K562 (cell line): ENCODE measurements at regions not wholly inside any gene's neighbourhood (a gene's known extent, or its start where the extent isn't known, plus 50 kb on each side); places are given as distances from the start of the nearest gene placed in this dataset.

Experiments
- ATAC-seq: fragments of 200-7000 bp; cut with Tn5 transposase; 3 replicates; pipeline ENCODE4 v1.9.1; 2020; ENCODE audit warnings: moderate library complexity
- BruUV-seq: library from RNA; stranded (reverse); fragments of 400-500 nt; replicated peaks from 2 replicates; lab custom pipeline; 2021; lab: Mats Ljungman, UMichigan
- CTCF ChIA-PET: fragments of 300-600 bp; formaldehyde crosslinking; extraction: SDS; loops from one replicate; lab custom pipeline; 2021; ENCODE audit warnings: low intra/inter-chr PET ratio; lab: Yijun Ruan, JAX
- POLR2A ChIA-PET: fragments of 300-600, 350-650 bp; sonication (Branson Sonifier 250); formaldehyde crosslinking; extraction: SDS; loops from one replicate; lab custom pipeline; 2021; ENCODE audit warnings: antibody characterized with exemption, inconsistent platforms; lab: Yijun Ruan, JAX
- DNase-seq, 4 experiments: peaks; one replicate each; pipeline versions ENCODE4 v3.0.0 to v3.0.0-alpha.2; 2011 to 2018; ENCODE audit warnings: low spot score in 3 of 4, mixed read lengths in 3 of 4; ENCODE audit errors: extremely low read depth in 1 of 4
- FAIRE-seq: peaks from 2 replicates; lab custom pipeline; 2011; peaks lifted over from hg19 to GRCh38; lab: Jason Lieb, UNC
- H2AFZ ChIP-seq: 2 replicates; pipeline ENCODE4 v1.6.0; 2011; ENCODE audit warnings: low read depth, low read length, control low read depth, inconsistent platforms
- H3K27ac ChIP-seq: fragments of 200-600 bp; 3 replicates; pipeline ENCODE4 v1.8.0; 2011; ENCODE audit warnings: low read depth, mild to moderate bottlenecking, control low read depth, inconsistent platforms, low read length, moderate library complexity, mixed read lengths; ENCODE audit errors: extremely low read depth
- H3K27me3 ChIP-seq, 2 experiments: fragments of 300-600 bp in 1 of 2; 2 replicates in 1 of 2; 3 replicates in 1 of 2; pipeline versions ENCODE4 v1.6.0 to v1.8.0; 2011; ENCODE audit warnings: inconsistent platforms in 2 of 2, low read length in 2 of 2, mild to moderate bottlenecking in 1 of 2, mixed read lengths in 1 of 2, moderate library complexity in 1 of 2; ENCODE audit not compliant: control insufficient read depth in 2 of 2, insufficient read depth in 2 of 2
- H3K36me3 ChIP-seq: fragments of 300-600 bp; 3 replicates; pipeline ENCODE4 v1.8.0; 2011; ENCODE audit warnings: mild to moderate bottlenecking, low read length, inconsistent platforms; ENCODE audit not compliant: control insufficient read depth, insufficient read depth
- H3K4me1 ChIP-seq, 2 experiments: fragments of 200-600 bp in 1 of 2; replicated peaks in 1 of 2; 2 replicates in 1 of 2; 3 replicates in 1 of 2; pipeline versions ENCODE4 v1.5.1 to v1.8.0; 2011; ENCODE audit warnings: inconsistent platforms in 2 of 2, low read length in 2 of 2, mild to moderate bottlenecking in 1 of 2, mixed read lengths in 1 of 2, moderate library complexity in 1 of 2; ENCODE audit not compliant: control insufficient read depth in 2 of 2, insufficient read depth in 2 of 2
- H3K4me2 ChIP-seq: 2 replicates; pipeline ENCODE4 v1.6.1; 2011; ENCODE audit warnings: low read length, control low read depth, inconsistent platforms, mixed read lengths; ENCODE audit not compliant: insufficient read depth
- H3K4me3 ChIP-seq: fragments of 200-600 bp; sonication (generic), shearing (Covaris generic); 2 replicates; pipeline ENCODE4 v1.5.1; 2016; ENCODE audit warnings: control low read depth, inconsistent platforms
- H3K79me2 ChIP-seq: fragments of 200-600 bp; 3 replicates; pipeline ENCODE4 v1.8.0; 2011; ENCODE audit warnings: low read length, inconsistent platforms; ENCODE audit not compliant: control insufficient read depth, insufficient read depth
- H3K9ac ChIP-seq, 2 experiments: 2 replicates each; pipeline versions ENCODE4 v1.6.0 to v1.6.1; 2011; ENCODE audit warnings: low read depth in 2 of 2, low read length in 2 of 2, control low read depth in 1 of 2, inconsistent platforms in 1 of 2, mild to moderate bottlenecking in 1 of 2, mixed read lengths in 1 of 2; ENCODE audit not compliant: insufficient read depth in 1 of 2
- H3K9me1 ChIP-seq: one replicate; pipeline ENCODE4 v1.6.0; 2011; ENCODE audit warnings: inconsistent platforms, mild to moderate bottlenecking, low read length, moderate library complexity; ENCODE audit not compliant: control insufficient read depth, insufficient read depth
- H3K9me3 ChIP-seq: replicated peaks from 2 replicates; pipeline ENCODE4 v1.5.1; 2011; ENCODE audit warnings: low read depth, low read length, inconsistent platforms; ENCODE audit not compliant: control insufficient read depth, insufficient read depth
- H4K20me1 ChIP-seq: replicated peaks from 2 replicates; pipeline ENCODE4 v1.6.1; 2011; ENCODE audit warnings: low read length, inconsistent platforms, mixed read lengths; ENCODE audit not compliant: control insufficient read depth, insufficient read depth
- BDP1 ChIP-seq: IDR thresholded peaks from 3 replicates; pipeline ENCODE4 v1.6.1; 2011; ENCODE audit not compliant: insufficient read length, insufficient read depth
- ETS2 ChIP-seq: IDR thresholded peaks from 2 replicates; pipeline ENCODE4 v1.6.1; 2016; ENCODE audit warnings: borderline replicate concordance, missing genetic modification characterization, mild to moderate bottlenecking, moderate library complexity, missing compliant biosample characterization; ENCODE audit not compliant: poor library complexity, severe bottlenecking
- HNRNPH1 ChIP-seq: fragments of 200-400 bp; formaldehyde crosslinking; optimal IDR thresholded peaks from 2 replicates; pipeline ENCODE3; 2017; ENCODE audit warnings: low read depth, mild to moderate bottlenecking, low read length, moderate library complexity
- L3MBTL2 ChIP-seq: fragments of 450-650 bp; IDR thresholded peaks from 2 replicates; pipeline ENCODE4 v1.6.1; 2016; ENCODE audit warnings: mild to moderate bottlenecking, moderate library complexity
- MAFK ChIP-seq: IDR thresholded peaks from 2 replicates; pipeline ENCODE4 v1.6.1; 2011; ENCODE audit warnings: low read length, improper control_type of control experiment
- NR3C1 ChIP-seq: sonication (generic); formaldehyde crosslinking; IDR thresholded peaks from 2 replicates; pipeline ENCODE4 v1.8.1; 2022; ENCODE audit warnings: missing genetic modification reagents
- NUFIP1 ChIP-seq: fragments of 450-650 bp; IDR thresholded peaks from 2 replicates; pipeline ENCODE4 v1.6.1; 2018; ENCODE audit not compliant: partially characterized antibody
- PHTF2 ChIP-seq: fragments of 250-450 bp; sonication (Bioruptor Pico); IDR thresholded peaks from 2 replicates; pipeline ENCODE4 v1.5.0; 2021; ENCODE audit warnings: mild to moderate bottlenecking
- RCOR1 ChIP-seq, 2 experiments: IDR thresholded peaks; 2 replicates each; pipeline ENCODE4 v1.6.1; 2012; ENCODE audit warnings: low read depth in 2 of 2, low read length in 2 of 2, borderline replicate concordance in 1 of 2, improper control_type of control experiment in 1 of 2
- SMAD3 ChIP-seq: fragments of 450-650 bp; formaldehyde crosslinking; conservative IDR thresholded peaks from 2 replicates; pipeline ENCODE4 v1.4.0; 2020; ENCODE audit warnings: mild to moderate bottlenecking
- SP2 ChIP-seq: IDR thresholded peaks from 2 replicates; pipeline ENCODE4 v1.6.1; 2011; ENCODE audit warnings: mild to moderate bottlenecking, low read depth, low read length, moderate library complexity; ENCODE audit not compliant: poor library complexity, severe bottlenecking; ENCODE audit errors: extremely low read depth
- SREBF1 ChIP-seq: fragments of 150-350 bp; IDR thresholded peaks from 2 replicates; pipeline ENCODE4 v1.6.1; 2014; ENCODE audit warnings: antibody characterized with exemption, low read depth, low read length, borderline replicate concordance
- ZC3H8 ChIP-seq: fragments of 450-650 bp; IDR thresholded peaks from 2 replicates; pipeline ENCODE4 v1.6.1; 2017
- ZNF436 ChIP-seq: fragments of 250-450, 450-650 bp; sonication (Bioruptor Pico); formaldehyde crosslinking; IDR thresholded peaks from 2 replicates; pipeline ENCODE4 v1.7.0; 2020; ENCODE audit warnings: mild to moderate bottlenecking
- ZNF57 ChIP-seq: fragments of 450-650 bp; formaldehyde crosslinking; IDR thresholded peaks from 2 replicates; pipeline ENCODE4 v1.4.0; 2020; ENCODE audit warnings: mild to moderate bottlenecking, moderate library complexity
- WGBS: fragments of 100-300 bp; shearing (Covaris generic); methylation state at CpG from one replicate; pipeline ENCODE4 v1.1.6; 2016; ENCODE audit warnings: low coverage, mixed read lengths; ENCODE audit not compliant: insufficient coverage; ENCODE audit errors: missing lambda C conversion rate; 5-methylcytosine and 5-hydroxymethylcytosine counted together
- in situ Hi-C: fragments of 300-500 bp; cut with MboI; formaldehyde crosslinking; loops from 4 replicates; pipeline ENCODE4 v1.15.0; 2018; ENCODE audit warnings: inconsistent platforms, mixed read lengths
- intact Hi-C: fragments of 100-400 bp; cut with micrococcal nuclease; formaldehyde crosslinking; loops from 2 replicates; pipeline ENCODE4 v1.14.2; 2022
- TF ChIP-seq, protein P1 (sequence below): fragments of 250-450 bp; sonication (Bioruptor Pico); IDR thresholded peaks from 2 replicates; pipeline ENCODE4 v1.5.0; 2020; ENCODE audit warnings: mild to moderate bottlenecking, borderline replicate concordance
- TF ChIP-seq, protein P2 (sequence below): fragments of 450-650 bp; formaldehyde crosslinking; IDR thresholded peaks from 2 replicates; pipeline ENCODE4 v1.4.0; 2022; ENCODE audit warnings: mild to moderate bottlenecking, moderate library complexity
- TF ChIP-seq, protein P3 (sequence below): fragments of 200-800 bp; sonication (Bioruptor generic); IDR thresholded peaks from 2 replicates; pipeline ENCODE4 v1.6.1; 2017; ENCODE audit warnings: missing genetic modification characterization, missing compliant biosample characterization
- TF ChIP-seq, protein P4 (sequence below): fragments of 450-650 bp; formaldehyde crosslinking; IDR thresholded peaks from 2 replicates; pipeline ENCODE4 v1.4.0; 2022; ENCODE audit warnings: missing genetic modification characterization

DNA sequence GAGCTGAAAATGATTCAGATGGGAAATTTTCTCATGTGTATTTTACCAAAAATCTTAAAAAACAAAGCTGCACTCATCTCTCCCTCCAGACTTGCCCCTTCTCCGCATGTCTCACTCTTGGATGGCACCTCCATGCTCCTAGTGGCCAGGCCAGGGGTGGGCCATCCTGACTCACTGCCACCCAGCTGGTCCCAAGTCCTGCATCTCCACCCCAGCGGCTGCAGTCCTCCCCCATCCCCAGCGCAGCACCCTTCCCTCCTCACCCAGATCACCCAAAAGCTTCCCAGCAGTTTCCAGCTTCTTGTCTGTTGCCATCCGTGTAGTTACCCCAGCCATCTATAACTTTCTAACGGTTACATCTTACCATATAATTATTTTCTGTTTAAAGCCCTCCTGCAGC lies 53.0 kb upstream of the INSIG1 start:
- Histone ChIP-seq H3K9me1 (no peaks in the 10 kb centered on the region), H2AFZ (no peak overlapping the region), H3K27ac (no peak overlapping the region), H4K20me1 (no peaks in the 10 kb centered on the region), H3K4me1 (no peaks in the 10 kb centered on the region), H3K9me3 (no peaks in the 10 kb centered on the region), H3K9ac (no peak overlapping the region), H3K36me3 (no peaks in the 10 kb centered on the region), H3K27me3 (peaks cover 51 to 60% of the 10 kb centered on the region in 2 experiments; a peak in 4 of 5 replicates), H3K4me2 (no peak overlapping the region), H3K79me2 (no peaks in the 10 kb centered on the region), H3K4me3 (no peak overlapping the region)
- in situ Hi-C loops (no loop called here), intact Hi-C loops (no loop called here)
- TF ChIP-seq SP2 (no peak), NUFIP1 (no peak), ZC3H8 (no peak), RCOR1 (IDR thresholded peaks at IDR 0.05; ENCODE audit: borderline replicate concordance in 1 of 2, low read depth in 2 of 2, low read length in 2 of 2) (no peak), ETS2 (no peak), NR3C1 (CRISPR knock-in tag) (no peak), SMAD3 (no peak), BDP1 (no peak), ZNF436 (CRISPR knock-in tag) (no peak), PHTF2 (CRISPR knock-in tag) (no peak), MAFK (no peak), ZNF57 (CRISPR knock-in tag) (no peak), L3MBTL2 (no peak), HNRNPH1 (no peak), SREBF1 (no peak)
- TF ChIP-seq, protein P1, sequence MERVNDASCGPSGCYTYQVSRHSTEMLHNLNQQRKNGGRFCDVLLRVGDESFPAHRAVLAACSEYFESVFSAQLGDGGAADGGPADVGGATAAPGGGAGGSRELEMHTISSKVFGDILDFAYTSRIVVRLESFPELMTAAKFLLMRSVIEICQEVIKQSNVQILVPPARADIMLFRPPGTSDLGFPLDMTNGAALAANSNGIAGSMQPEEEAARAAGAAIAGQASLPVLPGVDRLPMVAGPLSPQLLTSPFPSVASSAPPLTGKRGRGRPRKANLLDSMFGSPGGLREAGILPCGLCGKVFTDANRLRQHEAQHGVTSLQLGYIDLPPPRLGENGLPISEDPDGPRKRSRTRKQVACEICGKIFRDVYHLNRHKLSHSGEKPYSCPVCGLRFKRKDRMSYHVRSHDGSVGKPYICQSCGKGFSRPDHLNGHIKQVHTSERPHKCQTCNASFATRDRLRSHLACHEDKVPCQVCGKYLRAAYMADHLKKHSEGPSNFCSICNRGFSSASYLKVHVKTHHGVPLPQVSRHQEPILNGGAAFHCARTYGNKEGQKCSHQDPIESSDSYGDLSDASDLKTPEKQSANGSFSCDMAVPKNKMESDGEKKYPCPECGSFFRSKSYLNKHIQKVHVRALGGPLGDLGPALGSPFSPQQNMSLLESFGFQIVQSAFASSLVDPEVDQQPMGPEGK (CRISPR knock-in tag): no peak
- TF ChIP-seq, protein P2, sequence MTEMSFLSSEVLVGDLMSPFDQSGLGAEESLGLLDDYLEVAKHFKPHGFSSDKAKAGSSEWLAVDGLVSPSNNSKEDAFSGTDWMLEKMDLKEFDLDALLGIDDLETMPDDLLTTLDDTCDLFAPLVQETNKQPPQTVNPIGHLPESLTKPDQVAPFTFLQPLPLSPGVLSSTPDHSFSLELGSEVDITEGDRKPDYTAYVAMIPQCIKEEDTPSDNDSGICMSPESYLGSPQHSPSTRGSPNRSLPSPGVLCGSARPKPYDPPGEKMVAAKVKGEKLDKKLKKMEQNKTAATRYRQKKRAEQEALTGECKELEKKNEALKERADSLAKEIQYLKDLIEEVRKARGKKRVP: no peak
- TF ChIP-seq, protein P3, sequence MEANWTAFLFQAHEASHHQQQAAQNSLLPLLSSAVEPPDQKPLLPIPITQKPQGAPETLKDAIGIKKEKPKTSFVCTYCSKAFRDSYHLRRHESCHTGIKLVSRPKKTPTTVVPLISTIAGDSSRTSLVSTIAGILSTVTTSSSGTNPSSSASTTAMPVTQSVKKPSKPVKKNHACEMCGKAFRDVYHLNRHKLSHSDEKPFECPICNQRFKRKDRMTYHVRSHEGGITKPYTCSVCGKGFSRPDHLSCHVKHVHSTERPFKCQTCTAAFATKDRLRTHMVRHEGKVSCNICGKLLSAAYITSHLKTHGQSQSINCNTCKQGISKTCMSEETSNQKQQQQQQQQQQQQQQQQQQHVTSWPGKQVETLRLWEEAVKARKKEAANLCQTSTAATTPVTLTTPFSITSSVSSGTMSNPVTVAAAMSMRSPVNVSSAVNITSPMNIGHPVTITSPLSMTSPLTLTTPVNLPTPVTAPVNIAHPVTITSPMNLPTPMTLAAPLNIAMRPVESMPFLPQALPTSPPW: no peak
- TF ChIP-seq, protein P4, sequence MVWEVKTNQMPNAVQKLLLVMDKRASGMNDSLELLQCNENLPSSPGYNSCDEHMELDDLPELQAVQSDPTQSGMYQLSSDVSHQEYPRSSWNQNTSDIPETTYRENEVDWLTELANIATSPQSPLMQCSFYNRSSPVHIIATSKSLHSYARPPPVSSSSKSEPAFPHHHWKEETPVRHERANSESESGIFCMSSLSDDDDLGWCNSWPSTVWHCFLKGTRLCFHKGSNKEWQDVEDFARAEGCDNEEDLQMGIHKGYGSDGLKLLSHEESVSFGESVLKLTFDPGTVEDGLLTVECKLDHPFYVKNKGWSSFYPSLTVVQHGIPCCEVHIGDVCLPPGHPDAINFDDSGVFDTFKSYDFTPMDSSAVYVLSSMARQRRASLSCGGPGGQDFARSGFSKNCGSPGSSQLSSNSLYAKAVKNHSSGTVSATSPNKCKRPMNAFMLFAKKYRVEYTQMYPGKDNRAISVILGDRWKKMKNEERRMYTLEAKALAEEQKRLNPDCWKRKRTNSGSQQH (CRISPR knock-in tag): no peak
- POLR2A ChIA-PET: interaction anchor here (0.6 to 2.6 kb wide), 5 partner anchors 8 to 53 kb away, joined by 3 to 7 read pairs (median 3); no protein-coding TSS in a partner anchor
- CTCF ChIA-PET: no interaction called here
- DNase-seq (no peak), FAIRE-seq (no peak), ATAC-seq (no peak)
- BruUV-seq: no TSS peak
- WGBS: 1% methylated on average over 5 of the region's 5 CpGs
